ENCODE measurements at regions not wholly inside any gene's neighbourhood (a gene's known extent, or its start where the extent isn't known, plus 50 kb on each side); places are given as distances from the start of the nearest gene placed in this dataset.

DNA sequence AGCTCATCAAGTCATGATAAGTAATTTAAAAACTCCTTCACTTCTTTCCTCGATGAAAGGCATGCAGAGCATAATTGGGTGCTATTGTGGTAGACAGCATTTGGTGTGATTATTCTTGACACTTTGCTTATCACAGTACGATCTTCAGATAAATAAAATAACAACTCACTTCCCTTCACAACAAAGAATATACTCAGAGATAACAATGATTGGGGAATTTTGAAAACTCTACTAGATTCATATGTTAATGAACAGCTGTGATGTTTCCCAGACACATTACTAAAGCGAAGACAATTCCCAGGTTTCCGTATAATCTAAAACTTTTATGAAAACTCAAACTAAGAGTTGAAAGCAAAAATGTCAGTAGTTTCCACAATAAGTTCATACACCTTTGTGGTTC is 670.6 kb upstream of the EPHA7 start:
- ATAC-seq = no peak
- TF ChIP-seq, protein P1, sequence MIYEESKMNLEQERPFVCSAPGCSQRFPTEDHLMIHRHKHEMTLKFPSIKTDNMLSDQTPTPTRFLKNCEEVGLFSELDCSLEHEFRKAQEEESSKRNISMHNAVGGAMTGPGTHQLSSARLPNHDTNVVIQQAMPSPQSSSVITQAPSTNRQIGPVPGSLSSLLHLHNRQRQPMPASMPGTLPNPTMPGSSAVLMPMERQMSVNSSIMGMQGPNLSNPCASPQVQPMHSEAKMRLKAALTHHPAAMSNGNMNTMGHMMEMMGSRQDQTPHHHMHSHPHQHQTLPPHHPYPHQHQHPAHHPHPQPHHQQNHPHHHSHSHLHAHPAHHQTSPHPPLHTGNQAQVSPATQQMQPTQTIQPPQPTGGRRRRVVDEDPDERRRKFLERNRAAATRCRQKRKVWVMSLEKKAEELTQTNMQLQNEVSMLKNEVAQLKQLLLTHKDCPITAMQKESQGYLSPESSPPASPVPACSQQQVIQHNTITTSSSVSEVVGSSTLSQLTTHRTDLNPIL (CRISPR knock-in tag; IDR thresholded peaks at IDR 0.05; ENCODE audit: low read depth) = no peak
- TF ChIP-seq GLIS3 (CRISPR knock-in tag; IDR thresholded peaks at IDR 0.05) = no peak
- no peak for TF ChIP-seq TCF4 (CRISPR knock-in tag; IDR thresholded peaks at IDR 0.05; ENCODE audit: borderline replicate concordance)
- TF ChIP-seq, protein P2, sequence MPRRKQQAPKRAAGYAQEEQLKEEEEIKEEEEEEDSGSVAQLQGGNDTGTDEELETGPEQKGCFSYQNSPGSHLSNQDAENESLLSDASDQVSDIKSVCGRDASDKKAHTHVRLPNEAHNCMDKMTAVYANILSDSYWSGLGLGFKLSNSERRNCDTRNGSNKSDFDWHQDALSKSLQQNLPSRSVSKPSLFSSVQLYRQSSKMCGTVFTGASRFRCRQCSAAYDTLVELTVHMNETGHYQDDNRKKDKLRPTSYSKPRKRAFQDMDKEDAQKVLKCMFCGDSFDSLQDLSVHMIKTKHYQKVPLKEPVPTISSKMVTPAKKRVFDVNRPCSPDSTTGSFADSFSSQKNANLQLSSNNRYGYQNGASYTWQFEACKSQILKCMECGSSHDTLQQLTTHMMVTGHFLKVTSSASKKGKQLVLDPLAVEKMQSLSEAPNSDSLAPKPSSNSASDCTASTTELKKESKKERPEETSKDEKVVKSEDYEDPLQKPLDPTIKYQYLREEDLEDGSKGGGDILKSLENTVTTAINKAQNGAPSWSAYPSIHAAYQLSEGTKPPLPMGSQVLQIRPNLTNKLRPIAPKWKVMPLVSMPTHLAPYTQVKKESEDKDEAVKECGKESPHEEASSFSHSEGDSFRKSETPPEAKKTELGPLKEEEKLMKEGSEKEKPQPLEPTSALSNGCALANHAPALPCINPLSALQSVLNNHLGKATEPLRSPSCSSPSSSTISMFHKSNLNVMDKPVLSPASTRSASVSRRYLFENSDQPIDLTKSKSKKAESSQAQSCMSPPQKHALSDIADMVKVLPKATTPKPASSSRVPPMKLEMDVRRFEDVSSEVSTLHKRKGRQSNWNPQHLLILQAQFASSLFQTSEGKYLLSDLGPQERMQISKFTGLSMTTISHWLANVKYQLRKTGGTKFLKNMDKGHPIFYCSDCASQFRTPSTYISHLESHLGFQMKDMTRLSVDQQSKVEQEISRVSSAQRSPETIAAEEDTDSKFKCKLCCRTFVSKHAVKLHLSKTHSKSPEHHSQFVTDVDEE (CRISPR knock-in tag; IDR thresholded peaks at IDR 0.05) = no peak
- no peak for TF ChIP-seq ZFP30 (CRISPR knock-in tag; IDR thresholded peaks at IDR 0.05)
- TF ChIP-seq CSDC2 (CRISPR knock-in tag; IDR thresholded peaks at IDR 0.05) = no peak
- TF ChIP-seq BACH2 (CRISPR knock-in tag; IDR thresholded peaks at IDR 0.05; ENCODE audit: borderline replicate concordance) = no peak
- no peak for TF ChIP-seq ZNF8 (CRISPR knock-in tag; IDR thresholded peaks at IDR 0.05)
- TF ChIP-seq TOX (CRISPR knock-in tag; IDR thresholded peaks at IDR 0.05; ENCODE audit: borderline replicate concordance) = no peak
- TF ChIP-seq ZC3H10 (CRISPR knock-in tag; IDR thresholded peaks at IDR 0.05) = no peak

DNA sequence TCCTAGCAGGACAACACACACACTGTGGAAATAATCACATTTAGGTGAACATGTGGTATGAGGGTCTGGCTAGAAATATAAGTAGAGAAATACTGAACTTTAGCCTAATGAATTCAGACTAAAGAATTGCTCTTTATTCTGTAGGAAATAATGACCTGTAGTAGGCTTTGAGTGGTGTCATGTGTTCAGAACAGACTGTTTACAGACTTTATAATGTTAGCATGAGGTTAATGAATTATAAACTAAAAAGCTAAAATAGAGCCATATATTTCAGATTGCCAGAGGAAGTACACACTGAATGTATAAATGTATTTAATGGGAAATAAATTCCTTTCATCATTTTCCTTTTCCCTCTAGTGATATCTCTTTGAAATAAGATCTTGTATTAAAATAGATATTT is 669.5 kb upstream of the EPHA7 start:
- ATAC-seq = no peak
- no peak for TF ChIP-seq RARB (CRISPR knock-in tag; IDR thresholded peaks at IDR 0.05)
- TF ChIP-seq ESRRG (CRISPR knock-in tag; IDR thresholded peaks at IDR 0.05) = no peak
- TF ChIP-seq ZFP3 (CRISPR knock-in tag; IDR thresholded peaks at IDR 0.05) = no peak
- TF ChIP-seq ZNF70 (CRISPR knock-in tag; IDR thresholded peaks at IDR 0.05) = no peak
- TF ChIP-seq TOX (CRISPR knock-in tag; IDR thresholded peaks at IDR 0.05; ENCODE audit: borderline replicate concordance) = no peak
- TF ChIP-seq TCF4 (CRISPR knock-in tag; IDR thresholded peaks at IDR 0.05; ENCODE audit: borderline replicate concordance) = no peak
- TF ChIP-seq OSR1 (CRISPR knock-in tag; IDR thresholded peaks at IDR 0.05) = no peak
- no peak for TF ChIP-seq SNAI2 (CRISPR knock-in tag; IDR thresholded peaks at IDR 0.05)
- no peak for TF ChIP-seq BACH2 (CRISPR knock-in tag; IDR thresholded peaks at IDR 0.05; ENCODE audit: borderline replicate concordance)
- no peak for TF ChIP-seq ZNF565 (CRISPR knock-in tag; conservative IDR thresholded peaks at IDR 0.05; ENCODE audit: low read depth)
- TF ChIP-seq, protein P2 (CRISPR knock-in tag; IDR thresholded peaks at IDR 0.05) = no peak
- no peak for TF ChIP-seq ISL1 (CRISPR knock-in tag; IDR thresholded peaks at IDR 0.05)
- TF ChIP-seq, protein P3, sequence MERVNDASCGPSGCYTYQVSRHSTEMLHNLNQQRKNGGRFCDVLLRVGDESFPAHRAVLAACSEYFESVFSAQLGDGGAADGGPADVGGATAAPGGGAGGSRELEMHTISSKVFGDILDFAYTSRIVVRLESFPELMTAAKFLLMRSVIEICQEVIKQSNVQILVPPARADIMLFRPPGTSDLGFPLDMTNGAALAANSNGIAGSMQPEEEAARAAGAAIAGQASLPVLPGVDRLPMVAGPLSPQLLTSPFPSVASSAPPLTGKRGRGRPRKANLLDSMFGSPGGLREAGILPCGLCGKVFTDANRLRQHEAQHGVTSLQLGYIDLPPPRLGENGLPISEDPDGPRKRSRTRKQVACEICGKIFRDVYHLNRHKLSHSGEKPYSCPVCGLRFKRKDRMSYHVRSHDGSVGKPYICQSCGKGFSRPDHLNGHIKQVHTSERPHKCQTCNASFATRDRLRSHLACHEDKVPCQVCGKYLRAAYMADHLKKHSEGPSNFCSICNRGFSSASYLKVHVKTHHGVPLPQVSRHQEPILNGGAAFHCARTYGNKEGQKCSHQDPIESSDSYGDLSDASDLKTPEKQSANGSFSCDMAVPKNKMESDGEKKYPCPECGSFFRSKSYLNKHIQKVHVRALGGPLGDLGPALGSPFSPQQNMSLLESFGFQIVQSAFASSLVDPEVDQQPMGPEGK (CRISPR knock-in tag; IDR thresholded peaks at IDR 0.05; ENCODE audit: borderline replicate concordance) = no peak
- no peak for TF ChIP-seq PPARA (CRISPR knock-in tag; IDR thresholded peaks at IDR 0.05; ENCODE audit: borderline replicate concordance)
- no peak for TF ChIP-seq ARNTL (CRISPR knock-in tag; IDR thresholded peaks at IDR 0.05; ENCODE audit: borderline replicate concordance, low read depth)
- no peak for TF ChIP-seq CSDC2 (CRISPR knock-in tag; IDR thresholded peaks at IDR 0.05)

DNA sequence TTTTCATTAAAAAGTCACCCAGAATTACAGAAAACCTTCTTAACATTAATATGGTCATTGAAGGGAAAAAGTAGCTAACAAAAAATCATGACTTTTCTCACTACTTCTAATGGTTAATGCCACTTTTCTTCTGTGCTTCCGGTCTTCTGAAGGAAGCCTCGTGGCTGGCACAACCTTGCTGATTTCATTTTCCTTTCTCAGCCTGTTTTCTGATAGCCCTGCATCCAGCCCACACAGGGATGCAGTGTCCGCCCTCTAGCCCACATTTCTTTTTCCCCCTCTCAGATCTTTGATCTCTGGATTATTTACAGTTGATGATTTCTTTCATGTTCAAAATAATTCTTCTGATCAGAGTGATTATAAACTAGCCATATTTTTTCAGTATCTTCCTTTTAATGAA is 655.4 kb upstream of the EPHA7 start:
- ATAC-seq = no peak
- TF ChIP-seq, protein P4, sequence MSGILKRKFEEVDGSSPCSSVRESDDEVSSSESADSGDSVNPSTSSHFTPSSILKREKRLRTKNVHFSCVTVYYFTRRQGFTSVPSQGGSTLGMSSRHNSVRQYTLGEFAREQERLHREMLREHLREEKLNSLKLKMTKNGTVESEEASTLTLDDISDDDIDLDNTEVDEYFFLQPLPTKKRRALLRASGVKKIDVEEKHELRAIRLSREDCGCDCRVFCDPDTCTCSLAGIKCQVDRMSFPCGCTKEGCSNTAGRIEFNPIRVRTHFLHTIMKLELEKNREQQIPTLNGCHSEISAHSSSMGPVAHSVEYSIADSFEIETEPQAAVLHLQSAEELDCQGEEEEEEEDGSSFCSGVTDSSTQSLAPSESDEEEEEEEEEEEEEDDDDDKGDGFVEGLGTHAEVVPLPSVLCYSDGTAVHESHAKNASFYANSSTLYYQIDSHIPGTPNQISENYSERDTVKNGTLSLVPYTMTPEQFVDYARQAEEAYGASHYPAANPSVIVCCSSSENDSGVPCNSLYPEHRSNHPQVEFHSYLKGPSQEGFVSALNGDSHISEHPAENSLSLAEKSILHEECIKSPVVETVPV (CRISPR knock-in tag; IDR thresholded peaks at IDR 0.05) = no peak
- TF ChIP-seq CSDC2 (CRISPR knock-in tag; IDR thresholded peaks at IDR 0.05) = no peak
- TF ChIP-seq, protein P3 (CRISPR knock-in tag; IDR thresholded peaks at IDR 0.05; ENCODE audit: borderline replicate concordance) = no peak
- TF ChIP-seq, protein P2 (CRISPR knock-in tag; IDR thresholded peaks at IDR 0.05) = no peak

Data from SK-N-SH treated with all-trans-retinoic acid at 6 μM for 48 hours (cell line).